ENCODE measurements at regions not wholly inside any gene's neighbourhood (a gene's known extent, or its start where the extent isn't known, plus 50 kb on each side); places are given as distances from the start of the nearest gene placed in this dataset.

DNA sequence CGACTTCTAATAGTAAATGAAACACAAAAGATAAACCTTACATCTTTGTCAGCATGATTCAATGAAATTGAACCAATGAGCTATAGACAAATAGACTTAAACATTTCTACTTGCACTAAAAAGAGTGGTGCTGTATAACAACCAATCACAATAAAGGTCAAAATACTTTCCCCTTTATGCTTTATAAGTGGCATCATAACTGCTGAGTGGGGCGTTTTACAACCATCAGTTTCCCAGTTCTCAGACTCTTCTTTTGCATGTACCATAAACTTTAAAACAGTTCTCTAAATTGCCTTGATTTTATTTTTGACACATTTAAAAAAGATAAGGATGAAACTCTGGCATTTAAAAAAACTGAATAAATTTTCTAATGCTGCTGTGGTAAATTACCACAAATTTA, 356.2 kb downstream of the NNT start:
- no peaks in the 10 kb centered on the region for H3K79me2 ChIP-seq (ENCODE audit: insufficient read depth, low read length)
- H3K36me3 ChIP-seq (ENCODE audit: insufficient read depth, low read length): no peaks in the 10 kb centered on the region
- no peak overlapping the region for H3K9ac ChIP-seq (ENCODE audit: low read depth, low read length, poor library complexity, severe bottlenecking)
- H2AFZ ChIP-seq (ENCODE audit: low read length): no peak overlapping the region
- TF ChIP-seq, protein P1, sequence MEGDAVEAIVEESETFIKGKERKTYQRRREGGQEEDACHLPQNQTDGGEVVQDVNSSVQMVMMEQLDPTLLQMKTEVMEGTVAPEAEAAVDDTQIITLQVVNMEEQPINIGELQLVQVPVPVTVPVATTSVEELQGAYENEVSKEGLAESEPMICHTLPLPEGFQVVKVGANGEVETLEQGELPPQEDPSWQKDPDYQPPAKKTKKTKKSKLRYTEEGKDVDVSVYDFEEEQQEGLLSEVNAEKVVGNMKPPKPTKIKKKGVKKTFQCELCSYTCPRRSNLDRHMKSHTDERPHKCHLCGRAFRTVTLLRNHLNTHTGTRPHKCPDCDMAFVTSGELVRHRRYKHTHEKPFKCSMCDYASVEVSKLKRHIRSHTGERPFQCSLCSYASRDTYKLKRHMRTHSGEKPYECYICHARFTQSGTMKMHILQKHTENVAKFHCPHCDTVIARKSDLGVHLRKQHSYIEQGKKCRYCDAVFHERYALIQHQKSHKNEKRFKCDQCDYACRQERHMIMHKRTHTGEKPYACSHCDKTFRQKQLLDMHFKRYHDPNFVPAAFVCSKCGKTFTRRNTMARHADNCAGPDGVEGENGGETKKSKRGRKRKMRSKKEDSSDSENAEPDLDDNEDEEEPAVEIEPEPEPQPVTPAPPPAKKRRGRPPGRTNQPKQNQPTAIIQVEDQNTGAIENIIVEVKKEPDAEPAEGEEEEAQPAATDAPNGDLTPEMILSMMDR (conservative IDR thresholded peaks at IDR 0.05; ENCODE audit: low read length): no peak
- no peak for TF ChIP-seq EZH2phosphoT487 (IDR thresholded peaks at IDR 0.05; ENCODE audit: borderline replicate concordance)
- H3K4me1 ChIP-seq (ENCODE audit: insufficient read depth, low read length, poor library complexity, severe bottlenecking): no peaks in the 10 kb centered on the region
- no peaks in the 10 kb centered on the region for H4K20me1 ChIP-seq (ENCODE audit: insufficient read depth, low read length, poor library complexity, severe bottlenecking)
- H3K27me3 ChIP-seq (ENCODE audit: insufficient read depth, low read length, poor library complexity, severe bottlenecking): no peaks in the 10 kb centered on the region
- no peaks in the 10 kb centered on the region for H3F3A ChIP-seq (ENCODE audit: low read depth)
- no peak overlapping the region for H3K4me3 ChIP-seq (ENCODE audit: low read length, poor library complexity, severe bottlenecking)
- no peaks in the 10 kb centered on the region for H3K9me2 ChIP-seq (replicated peaks; ENCODE audit: low read depth, low read length)
- H3K9me3 ChIP-seq (ENCODE audit: insufficient read depth, low read depth, low read length): no peaks in the 10 kb centered on the region
- no peak overlapping the region for H3K4me2 ChIP-seq (ENCODE audit: low read depth, low read length, poor library complexity, severe bottlenecking)

DNA sequence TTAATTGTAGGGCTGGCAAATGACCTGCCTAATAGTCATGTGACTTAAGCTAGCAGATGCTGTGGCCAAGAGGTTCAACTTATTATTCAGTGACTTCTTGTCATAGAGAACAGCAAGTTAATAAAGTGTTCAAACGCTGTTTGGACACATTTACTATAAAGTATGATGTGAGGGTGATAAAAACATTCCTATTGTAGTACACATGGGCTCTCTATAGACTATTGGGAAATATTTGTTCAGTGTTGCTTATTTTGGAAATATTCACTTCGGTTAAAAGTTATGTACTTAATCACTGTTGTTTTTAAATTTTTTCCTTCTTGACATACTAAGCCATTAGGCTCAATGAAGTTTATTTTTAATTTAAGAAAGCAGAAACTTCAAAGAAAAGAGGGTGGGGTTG, 345.0 kb downstream of the NNT start:
- Histone ChIP-seq H3K9me3 (ENCODE audit: insufficient read depth, low read depth, low read length) (no peaks in the 10 kb centered on the region), H2AFZ (ENCODE audit: low read length) (no peak overlapping the region), H3K4me3 (ENCODE audit: low read length, poor library complexity, severe bottlenecking) (no peak overlapping the region), H3K79me2 (ENCODE audit: insufficient read depth, low read length) (no peaks in the 10 kb centered on the region), H3K9me2 (replicated peaks; ENCODE audit: low read depth, low read length) (no peaks in the 10 kb centered on the region), H3K4me1 (ENCODE audit: insufficient read depth, low read length, poor library complexity, severe bottlenecking) (no peaks in the 10 kb centered on the region), H3K4me2 (ENCODE audit: low read depth, low read length, poor library complexity, severe bottlenecking) (no peak overlapping the region), H3F3A (ENCODE audit: low read depth) (no peaks in the 10 kb centered on the region), H4K20me1 (ENCODE audit: insufficient read depth, low read length, poor library complexity, severe bottlenecking) (no peaks in the 10 kb centered on the region), H3K9ac (ENCODE audit: low read depth, low read length, poor library complexity, severe bottlenecking) (no peak overlapping the region), H3K27me3 (ENCODE audit: insufficient read depth, low read length, poor library complexity, severe bottlenecking) (no peaks in the 10 kb centered on the region), H3K36me3 (ENCODE audit: insufficient read depth, low read length) (no peaks in the 10 kb centered on the region)
- TF ChIP-seq, protein P1 (conservative IDR thresholded peaks at IDR 0.05; ENCODE audit: low read length): no peak
- no peak for TF ChIP-seq EZH2phosphoT487 (IDR thresholded peaks at IDR 0.05; ENCODE audit: borderline replicate concordance)

DNA sequence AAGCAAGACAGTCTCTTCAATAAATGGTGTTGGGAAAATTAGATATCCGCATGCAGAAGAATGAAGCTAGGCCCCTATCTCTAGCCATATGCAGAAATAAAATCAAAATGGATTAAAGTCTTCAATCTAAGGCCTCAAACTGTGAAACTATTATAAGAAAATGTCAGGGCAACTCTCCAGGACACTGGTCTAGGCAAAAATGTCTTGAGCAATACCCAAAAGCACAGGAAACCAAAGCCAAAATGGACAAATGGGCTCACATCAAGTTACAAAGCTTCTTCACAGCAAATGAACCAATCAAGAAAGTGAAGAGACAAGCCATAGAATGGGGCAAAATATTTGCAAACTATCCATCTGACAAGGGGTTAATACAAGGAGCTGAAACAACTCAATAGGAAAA, 338.8 kb downstream of the NNT start:
- Histone ChIP-seq H3K4me2 (ENCODE audit: low read depth, low read length, poor library complexity, severe bottlenecking) (no peak overlapping the region), H2AFZ (ENCODE audit: low read length) (no peak overlapping the region), H3K9me2 (replicated peaks; ENCODE audit: low read depth, low read length) (no peaks in the 10 kb centered on the region), H3K27me3 (ENCODE audit: insufficient read depth, low read length, poor library complexity, severe bottlenecking) (no peaks in the 10 kb centered on the region), H3F3A (ENCODE audit: low read depth) (no peaks in the 10 kb centered on the region), H3K4me1 (ENCODE audit: insufficient read depth, low read length, poor library complexity, severe bottlenecking) (no peaks in the 10 kb centered on the region), H4K20me1 (ENCODE audit: insufficient read depth, low read length, poor library complexity, severe bottlenecking) (no peaks in the 10 kb centered on the region), H3K79me2 (ENCODE audit: insufficient read depth, low read length) (no peaks in the 10 kb centered on the region), H3K4me3 (ENCODE audit: low read length, poor library complexity, severe bottlenecking) (no peak overlapping the region), H3K9ac (ENCODE audit: low read depth, low read length, poor library complexity, severe bottlenecking) (no peak overlapping the region), H3K9me3 (ENCODE audit: insufficient read depth, low read depth, low read length) (no peaks in the 10 kb centered on the region), H3K36me3 (ENCODE audit: insufficient read depth, low read length) (no peaks in the 10 kb centered on the region)
- no peak for TF ChIP-seq EZH2phosphoT487 (IDR thresholded peaks at IDR 0.05; ENCODE audit: borderline replicate concordance)
- TF ChIP-seq, protein P1 (conservative IDR thresholded peaks at IDR 0.05; ENCODE audit: low read length): no peak

Data from Loucy (cell line).